Aorta (tissue), 5 donors: ENCODE measurements at regions not wholly inside any gene's neighbourhood (a gene's known extent, or its start where the extent isn't known, plus 50 kb on each side); places are given as distances from the start of the nearest gene placed in this dataset.

ENCODE experiments used
- ATAC-seq: fragments of 200-7000 bp; cut with Tn5 transposase; one replicate; pipeline ENCODE4 v1.9.1; 2022; ENCODE audit warnings: moderate library complexity; ENCODE audit not compliant: low FRiP score
- DNase-seq, 2 donors: peaks; one replicate each; pipeline ENCODE4 v3.0.0-alpha.2; 2020
- H3K27ac ChIP-seq, 2 donors: one replicate each; pipeline ENCODE4 v1.5.1; 2013; ENCODE audit warnings: low read length in 2 of 2, mild to moderate bottlenecking in 2 of 2, moderate library complexity in 2 of 2, control low read depth in 1 of 2, inconsistent platforms in 1 of 2, low read depth in 1 of 2
- H3K27me3 ChIP-seq, 2 donors: one replicate each; pipeline ENCODE4 v1.6.1; 2013; ENCODE audit warnings: control low read depth in 1 of 2, low read length in 1 of 2, mild to moderate bottlenecking in 1 of 2, moderate library complexity in 1 of 2; ENCODE audit not compliant: insufficient read depth in 2 of 2, control insufficient read depth in 1 of 2
- H3K36me3 ChIP-seq, 2 donors: one replicate each; pipeline ENCODE4 v1.6.1; 2013; ENCODE audit warnings: control low read depth in 1 of 2, low read length in 1 of 2, mild to moderate bottlenecking in 1 of 2; ENCODE audit not compliant: insufficient read depth in 2 of 2, control insufficient read depth in 1 of 2
- H3K4me1 ChIP-seq, 2 donors: one replicate each; pipeline ENCODE4 v1.6.1; 2013; ENCODE audit warnings: low read length in 2 of 2, control low read depth in 1 of 2, mild to moderate bottlenecking in 1 of 2, moderate library complexity in 1 of 2; ENCODE audit not compliant: insufficient read depth in 2 of 2, control insufficient read depth in 1 of 2
- H3K4me3 ChIP-seq, 2 donors: one replicate each; pipeline ENCODE4 v1.5.1; 2013; ENCODE audit warnings: low read length in 2 of 2, control low read depth in 1 of 2, mild to moderate bottlenecking in 1 of 2
- H3K9me3 ChIP-seq: one replicate; pipeline ENCODE4 v1.6.1; 2013; ENCODE audit warnings: mild to moderate bottlenecking, low read length; ENCODE audit not compliant: control insufficient read depth
- WGBS, 2 donors: extraction: QIAGEN DNeasy Blood & Tissue Kit; methylation state at CpG; one replicate each; pipeline ENCODE4 v1.1.7; 2013; 5-methylcytosine and 5-hydroxymethylcytosine counted together
- intact Hi-C, 2 donors: fragments of 100-400 bp; cut with DNase I; formaldehyde crosslinking; loops; one replicate each; pipeline versions ENCODE4 v1.14.2 to v1.15.0; 2022
- donor health status: healthy with polysubstance abuse.
- donor health status: Bipolar disorder and iron deficiency.
- donor health status: DM: no; HTN: no; CAD: no.
- donor health status: DM: no; HTN: no; CAD: no.
- donor health status: DM: yes; HTN: yes; CAD: no.

GRCh38 chr22:27672721-27673418 is 128.7 kb downstream of the MN1 start:
- Histone ChIP-seq H3K27ac (no peak overlapping the region), H3K36me3 (no peaks in the 10 kb centered on the region), H3K9me3 (no peaks in the 10 kb centered on the region), H3K4me3 (no peak overlapping the region), H3K27me3 (no peaks in the 10 kb centered on the region), H3K4me1 (peaks cover 0 to 4% of the 10 kb centered on the region in 2 donors)
- no peak for DNase-seq
- 96 to 97% methylated on average over 9 of the region's 9 CpGs for WGBS, 2 donors
- intact Hi-C loops = no loop called here
- no peak for ATAC-seq

GRCh38 chr22:27673839-27674238 is 127.7 kb downstream of the MN1 start:
- Histone ChIP-seq H3K4me1 (peaks cover 0 to 4% of the 10 kb centered on the region in 2 donors), H3K9me3 (no peaks in the 10 kb centered on the region), H3K27ac (no peak overlapping the region), H3K36me3 (no peaks in the 10 kb centered on the region), H3K4me3 (no peak overlapping the region), H3K27me3 (no peaks in the 10 kb centered on the region)
- DNase-seq = no peak
- ATAC-seq = no peak
- 13 to 20% methylated on average over 15 of the region's 15 CpGs for WGBS, 2 donors
- intact Hi-C loops = no loop called here

GRCh38 chr22:27674261-27674923 is 127.2 kb downstream of the MN1 start:
- intact Hi-C loops = no loop called here
- Histone ChIP-seq H3K9me3 (no peaks in the 10 kb centered on the region), H3K27me3 (no peaks in the 10 kb centered on the region), H3K36me3 (no peaks in the 10 kb centered on the region), H3K4me3 (no peak overlapping the region), H3K27ac (no peak overlapping the region), H3K4me1 (peaks cover 0 to 4% of the 10 kb centered on the region in 2 donors)
- 31 to 42% methylated on average over 4 of the region's 4 CpGs for WGBS, 2 donors
- ATAC-seq (no peak), DNase-seq (peak in 1 of 2 donors; percentile 17)

GRCh38 chr22:27676545-27677213 is 124.9 kb downstream of the MN1 start:
- ATAC-seq (no peak), DNase-seq (peak in 1 of 2 donors; percentile 10)
- Histone ChIP-seq H3K4me1 (no peaks in the 10 kb centered on the region), H3K36me3 (no peaks in the 10 kb centered on the region), H3K27me3 (no peaks in the 10 kb centered on the region), H3K4me3 (no peak overlapping the region), H3K9me3 (no peaks in the 10 kb centered on the region), H3K27ac (peak overlapping the region in 1 of 2 donors; percentile 8)
- WGBS, 2 donors = 42 to 46% methylated on average over 4 of the region's 4 CpGs
- intact Hi-C loops = no loop called here

- Histone ChIP-seq H3K27me3 (no peaks in the 10 kb centered on the region), H3K9me3 (no peaks in the 10 kb centered on the region), H3K4me1 (no peaks in the 10 kb centered on the region), H3K27ac (no peak overlapping the region), H3K36me3 (no peaks in the 10 kb centered on the region), H3K4me3 (no peak overlapping the region)
- peak in 1 of 2 donors; percentile 68 for DNase-seq
- WGBS, 2 donors = 93% methylated on average over 27 of the region's 27 CpGs
- intact Hi-C loops = no loop called here
- no peak for ATAC-seq
Observed at GRCh38 chr22:27677905-27678458, 123.6 kb downstream of the MN1 start.

GRCh38 chr22:27679176-27679575 is 122.4 kb downstream of the MN1 start:
- peak in 1 of 2 donors; percentile 14 for DNase-seq
- no peaks in the 10 kb centered on the region for H3K27me3 ChIP-seq
- intact Hi-C loops = no loop called here
- 39 to 51% methylated on average over 5 of the region's 5 CpGs for WGBS, 2 donors
- no peaks in the 10 kb centered on the region for H3K9me3 ChIP-seq
- no peak for ATAC-seq
- no peak overlapping the region for H3K27ac ChIP-seq
- H3K36me3 ChIP-seq = no peaks in the 10 kb centered on the region
- no peaks in the 10 kb centered on the region for H3K4me1 ChIP-seq
- H3K4me3 ChIP-seq = no peak overlapping the region

GRCh38 chr22:27679693-27680488 is 121.7 kb downstream of the MN1 start:
- Histone ChIP-seq H3K4me1 (no peaks in the 10 kb centered on the region), H3K4me3 (no peak overlapping the region), H3K27ac (no peak overlapping the region), H3K9me3 (no peaks in the 10 kb centered on the region), H3K36me3 (no peaks in the 10 kb centered on the region), H3K27me3 (no peaks in the 10 kb centered on the region)
- whole genome bisulfite sequencing, 2 donors = 96 to 98% methylated on average over 6 of the region's 6 CpGs
- intact Hi-C loops = no loop called here
- DNase-seq (peak in 1 of 2 donors; percentile 24), ATAC-seq (no peak)

GRCh38 chr22:27680636-27681035 is 120.9 kb downstream of the MN1 start:
- DNase-seq (peak in 1 of 2 donors; percentile 27), ATAC-seq (no peak)
- Histone ChIP-seq H3K4me1 (no peaks in the 10 kb centered on the region), H3K27me3 (no peaks in the 10 kb centered on the region), H3K4me3 (no peak overlapping the region), H3K36me3 (no peaks in the 10 kb centered on the region), H3K9me3 (no peaks in the 10 kb centered on the region), H3K27ac (no peak overlapping the region)
- intact Hi-C loops = no loop called here
- WGBS, 2 donors = 88 to 89% methylated on average over 7 of the region's 7 CpGs
